ENCODE measurements at regions not wholly inside any gene's neighbourhood (a gene's known extent, or its start where the extent isn't known, plus 50 kb on each side); places are given as distances from the start of the nearest gene placed in this dataset.

- TF ChIP-seq, protein P1, sequence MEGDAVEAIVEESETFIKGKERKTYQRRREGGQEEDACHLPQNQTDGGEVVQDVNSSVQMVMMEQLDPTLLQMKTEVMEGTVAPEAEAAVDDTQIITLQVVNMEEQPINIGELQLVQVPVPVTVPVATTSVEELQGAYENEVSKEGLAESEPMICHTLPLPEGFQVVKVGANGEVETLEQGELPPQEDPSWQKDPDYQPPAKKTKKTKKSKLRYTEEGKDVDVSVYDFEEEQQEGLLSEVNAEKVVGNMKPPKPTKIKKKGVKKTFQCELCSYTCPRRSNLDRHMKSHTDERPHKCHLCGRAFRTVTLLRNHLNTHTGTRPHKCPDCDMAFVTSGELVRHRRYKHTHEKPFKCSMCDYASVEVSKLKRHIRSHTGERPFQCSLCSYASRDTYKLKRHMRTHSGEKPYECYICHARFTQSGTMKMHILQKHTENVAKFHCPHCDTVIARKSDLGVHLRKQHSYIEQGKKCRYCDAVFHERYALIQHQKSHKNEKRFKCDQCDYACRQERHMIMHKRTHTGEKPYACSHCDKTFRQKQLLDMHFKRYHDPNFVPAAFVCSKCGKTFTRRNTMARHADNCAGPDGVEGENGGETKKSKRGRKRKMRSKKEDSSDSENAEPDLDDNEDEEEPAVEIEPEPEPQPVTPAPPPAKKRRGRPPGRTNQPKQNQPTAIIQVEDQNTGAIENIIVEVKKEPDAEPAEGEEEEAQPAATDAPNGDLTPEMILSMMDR (IDR thresholded peaks at IDR 0.05 in 2 of 3, conservative IDR thresholded peaks at IDR 0.05 in 1 of 3; ENCODE audit: borderline replicate concordance in 1 of 3, insufficient read depth in 1 of 3, low read depth in 2 of 3, low read length in 2 of 3), result no peak
- TF ChIP-seq ELF1 (IDR thresholded peaks at IDR 0.05; ENCODE audit: borderline replicate concordance, low read depth), result no peak
- no peak for TF ChIP-seq EZH2 (IDR thresholded peaks at IDR 0.05)
- TF ChIP-seq EZH2phosphoT487 (IDR thresholded peaks at IDR 0.05; ENCODE audit: borderline replicate concordance), result no peak
- no peak for TF ChIP-seq POLR2A (IDR thresholded peaks at IDR 0.05; ENCODE audit: borderline replicate concordance, extremely low read depth, insufficient read depth, insufficient read length)
- TF ChIP-seq MAX (IDR thresholded peaks at IDR 0.05), result no peak
Measured at GRCh38 chr18:10015288-10015701, 101.5 kb downstream of the VAPA start.

Measured in HCT116 (cell line).